ENCODE measurements at regions not wholly inside any gene's neighbourhood (a gene's known extent, or its start where the extent isn't known, plus 50 kb on each side); places are given as distances from the start of the nearest gene placed in this dataset.

DNA sequence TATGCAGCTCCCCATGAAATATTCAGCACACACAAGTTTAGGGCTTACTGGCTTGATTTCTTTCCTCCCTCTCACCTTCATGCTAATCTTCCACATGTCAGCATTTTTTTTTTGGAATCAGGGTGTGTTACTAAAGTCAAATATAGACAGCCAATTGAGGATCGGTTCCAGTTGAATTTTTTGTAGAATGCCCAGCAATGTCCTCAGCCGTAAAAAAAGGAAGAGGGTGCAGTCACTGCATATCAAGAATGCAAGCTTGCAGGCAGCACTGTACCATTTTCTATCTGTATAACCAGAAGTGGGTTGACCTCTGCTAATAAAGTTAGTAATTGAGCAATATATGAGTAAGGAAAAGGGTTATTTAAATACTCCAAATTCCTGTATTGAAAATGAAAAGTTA, 51.4 kb upstream of the CHMP2B start:
- Mint-ChIP-seq H3K27me3 (peaks cover 9% of the 10 kb centered on the region), H3K4me3 (no peak overlapping the region), H3K27ac (no peak overlapping the region), H3K4me1 (no peaks in the 10 kb centered on the region), H3K36me3 (ENCODE audit: low read depth) (no peaks in the 10 kb centered on the region)
- ATAC-seq = no peak
- DNase-seq = no peak
- H3K9me3 ChIP-seq (ENCODE audit: control insufficient read depth, low read length, poor library complexity, severe bottlenecking) = no peaks in the 10 kb centered on the region

DNA sequence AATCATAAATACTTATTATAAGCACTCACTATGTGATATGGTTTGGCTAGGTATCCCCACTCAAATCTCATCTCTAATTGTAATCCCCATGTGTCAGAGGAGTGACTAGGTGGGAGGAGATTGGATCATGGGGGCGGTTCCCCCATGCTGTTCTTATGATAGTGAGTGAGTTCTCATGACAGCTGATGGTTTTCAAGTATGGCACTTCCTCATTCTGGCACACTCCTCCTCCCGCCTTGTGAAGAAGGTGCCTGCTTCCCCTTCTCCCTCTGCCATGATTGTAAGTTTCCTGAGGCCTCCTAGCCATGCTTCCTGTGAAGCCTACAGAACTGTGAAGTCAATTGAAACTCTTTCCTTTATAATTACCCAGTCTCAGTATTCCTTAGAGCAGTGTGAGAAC, 53.3 kb upstream of the CHMP2B start:
- Mint-ChIP-seq H3K27me3 (peaks cover 2% of the 10 kb centered on the region), H3K4me1 (no peaks in the 10 kb centered on the region)
- no peak for DNase-seq

DNA sequence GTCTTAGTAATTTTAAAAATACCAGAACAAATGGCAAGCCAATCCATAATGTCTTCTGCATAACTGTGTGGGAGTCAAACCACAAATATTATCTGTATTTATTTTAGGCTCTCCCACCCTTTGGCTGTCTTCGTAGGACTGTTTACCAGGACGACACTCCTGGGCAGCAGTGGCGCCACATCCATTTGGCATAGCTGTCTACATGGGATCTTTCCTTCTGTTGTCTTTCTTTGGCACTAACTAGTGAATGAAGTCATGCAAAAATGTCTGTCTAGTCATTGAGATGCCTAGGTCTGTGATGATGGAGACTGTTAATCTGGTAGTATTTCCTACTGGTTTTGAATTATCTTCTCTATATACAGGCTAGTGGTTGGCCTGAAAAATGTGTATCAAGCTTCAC, 54.0 kb upstream of the CHMP2B start:
- no peak for ATAC-seq
- H3K27ac Mint-ChIP-seq = no peak overlapping the region
- peaks cover 5% of the 10 kb centered on the region for H3K27me3 Mint-ChIP-seq
- no peak for DNase-seq
- no peaks in the 10 kb centered on the region for H3K36me3 Mint-ChIP-seq (ENCODE audit: low read depth)
- peaks cover 3% of the 10 kb centered on the region for H3K4me1 Mint-ChIP-seq
- H3K9me3 ChIP-seq (ENCODE audit: control insufficient read depth, low read length, poor library complexity, severe bottlenecking) = no peaks in the 10 kb centered on the region
- H3K4me3 Mint-ChIP-seq = no peak overlapping the region

More for the DNA sequence above, 53.3 kb upstream of the CHMP2B start:
- no peak overlapping the region for H3K4me3 Mint-ChIP-seq
- no peaks in the 10 kb centered on the region for H3K9me3 ChIP-seq (ENCODE audit: control insufficient read depth, low read length, poor library complexity, severe bottlenecking)
- H3K27ac Mint-ChIP-seq = no peak overlapping the region
- no peaks in the 10 kb centered on the region for H3K36me3 Mint-ChIP-seq (ENCODE audit: low read depth)
- ATAC-seq = no peak

DNA sequence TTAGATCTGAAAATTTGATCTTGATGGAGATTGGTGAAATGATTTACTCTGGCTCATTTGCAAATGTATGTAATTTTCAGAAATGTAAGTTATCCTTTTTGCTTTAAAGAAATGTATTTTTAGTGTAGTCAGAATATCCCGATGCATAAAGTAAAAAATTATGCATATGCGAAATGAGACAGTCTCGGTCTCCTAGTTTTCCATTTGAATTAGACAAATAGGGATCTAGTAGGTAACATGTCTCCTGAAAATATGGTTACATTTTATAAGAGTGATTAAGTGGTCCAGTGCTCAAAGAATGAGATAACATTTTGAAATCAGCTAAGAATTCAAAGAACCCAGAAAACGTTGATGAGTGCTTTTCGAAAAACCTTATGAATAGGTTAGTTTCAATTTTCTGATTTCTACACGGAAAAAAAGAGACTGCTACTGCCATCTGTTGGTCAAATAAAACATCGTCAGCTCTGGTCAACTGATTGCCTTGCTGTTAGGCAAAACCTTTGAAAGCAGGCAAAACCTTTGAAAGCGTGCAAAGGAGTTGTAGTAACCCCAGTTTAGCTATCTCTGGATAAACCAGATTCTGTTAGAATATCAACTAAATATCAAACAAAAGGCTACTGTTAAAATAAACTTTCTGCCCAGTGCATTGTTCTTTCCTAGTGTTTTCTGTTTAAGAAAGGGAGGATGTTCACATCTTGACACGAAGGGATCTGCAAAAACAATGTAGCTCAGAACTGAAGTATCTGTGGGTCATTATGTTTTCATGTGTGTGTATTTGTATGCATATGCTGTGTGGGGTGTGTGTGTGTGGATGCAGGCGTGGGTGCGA, 59.3 kb upstream of the CHMP2B start:
- peaks cover 22% of the 10 kb centered on the region for H3K27me3 Mint-ChIP-seq
- H3K27ac Mint-ChIP-seq = no peak overlapping the region
- no peaks in the 10 kb centered on the region for H3K36me3 Mint-ChIP-seq (ENCODE audit: low read depth)
- peaks cover 3% of the 10 kb centered on the region for H3K4me1 Mint-ChIP-seq
- H3K4me3 Mint-ChIP-seq = no peak overlapping the region
- ATAC-seq (peak; percentile 57), DNase-seq (no peak)
- no peaks in the 10 kb centered on the region for H3K9me3 ChIP-seq (ENCODE audit: control insufficient read depth, low read length, poor library complexity, severe bottlenecking)

DNA sequence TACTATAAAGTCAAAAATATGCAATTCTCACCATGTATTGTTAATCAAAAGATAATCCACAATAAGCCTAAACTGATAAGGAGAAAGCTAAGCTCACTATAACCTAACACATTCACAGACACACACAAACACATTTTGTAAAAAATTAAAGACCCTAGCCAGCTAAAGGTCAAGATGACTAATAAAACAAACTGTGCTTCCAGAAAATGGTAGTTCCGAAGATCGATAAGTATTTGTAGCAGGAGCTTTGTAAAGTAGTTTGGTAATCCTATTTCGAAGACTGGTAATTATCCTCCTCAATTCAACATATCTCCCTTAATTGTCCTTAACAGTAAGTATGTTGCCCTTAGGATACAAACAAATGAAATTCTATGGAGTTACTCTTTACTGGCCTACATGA, 62.9 kb upstream of the CHMP2B start:
- no peaks in the 10 kb centered on the region for H3K9me3 ChIP-seq (ENCODE audit: control insufficient read depth, low read length, poor library complexity, severe bottlenecking)
- H3K4me1 Mint-ChIP-seq = peaks cover 3% of the 10 kb centered on the region
- no peak overlapping the region for H3K27ac Mint-ChIP-seq
- H3K27me3 Mint-ChIP-seq = peaks cover 22% of the 10 kb centered on the region
- no peaks in the 10 kb centered on the region for H3K36me3 Mint-ChIP-seq (ENCODE audit: low read depth)
- no peak overlapping the region for H3K4me3 Mint-ChIP-seq
- ATAC-seq = no peak
- DNase-seq = no peak

DNA sequence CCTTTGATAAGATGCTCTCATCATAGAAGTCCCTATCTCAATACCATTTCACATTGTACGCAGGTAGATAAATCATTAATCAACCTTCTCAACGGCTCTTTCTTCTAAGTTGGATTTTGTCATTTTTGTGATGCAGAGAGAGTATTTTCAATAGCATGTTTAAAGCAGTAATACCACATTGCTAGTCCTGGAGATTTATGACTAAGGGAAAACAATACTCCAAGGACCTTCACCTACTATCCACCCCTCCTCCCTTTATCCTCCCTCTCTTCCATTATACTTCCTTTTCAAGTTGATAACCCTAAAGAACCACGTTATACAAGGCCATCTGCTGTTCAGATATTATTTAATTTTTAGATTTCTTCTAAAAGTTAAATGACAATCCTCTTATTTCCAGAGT, 65.3 kb upstream of the CHMP2B start:
- DNase-seq (no peak), ATAC-seq (no peak)
- peaks cover 11% of the 10 kb centered on the region for H3K27me3 Mint-ChIP-seq

DNA sequence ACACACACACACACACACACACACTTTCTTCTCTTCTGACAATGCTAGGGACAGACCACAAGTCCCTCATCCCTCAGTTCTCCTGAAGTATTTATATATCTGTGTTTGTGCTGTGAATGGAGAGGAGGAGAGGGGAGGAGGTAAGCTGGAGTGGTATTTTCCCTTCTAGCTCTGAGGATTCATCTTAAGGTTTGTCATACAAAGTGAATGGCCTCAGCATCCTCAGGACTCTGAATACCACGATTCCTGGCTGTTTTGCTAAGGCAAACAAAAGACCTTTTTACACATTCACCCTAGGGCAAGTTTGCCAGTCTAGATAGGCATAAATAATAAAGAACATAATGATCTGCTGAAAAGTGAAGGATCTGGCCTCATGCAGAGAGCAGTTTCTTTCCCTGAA, 65.7 kb upstream of the CHMP2B start:
- no peaks in the 10 kb centered on the region for H3K9me3 ChIP-seq (ENCODE audit: control insufficient read depth, low read length, poor library complexity, severe bottlenecking)
- Mint-ChIP-seq H3K4me1 (no peaks in the 10 kb centered on the region), H3K27me3 (peaks cover 11% of the 10 kb centered on the region), H3K4me3 (no peak overlapping the region), H3K36me3 (ENCODE audit: low read depth) (no peaks in the 10 kb centered on the region), H3K27ac (no peak overlapping the region)
- no peak for DNase-seq
- ATAC-seq = no peak

More for the DNA sequence above, 65.3 kb upstream of the CHMP2B start:
- no peaks in the 10 kb centered on the region for H3K4me1 Mint-ChIP-seq
- H3K4me3 Mint-ChIP-seq = no peak overlapping the region
- no peaks in the 10 kb centered on the region for H3K36me3 Mint-ChIP-seq (ENCODE audit: low read depth)
- H3K27ac Mint-ChIP-seq = no peak overlapping the region
- H3K9me3 ChIP-seq (ENCODE audit: control insufficient read depth, low read length, poor library complexity, severe bottlenecking) = no peaks in the 10 kb centered on the region

DNA sequence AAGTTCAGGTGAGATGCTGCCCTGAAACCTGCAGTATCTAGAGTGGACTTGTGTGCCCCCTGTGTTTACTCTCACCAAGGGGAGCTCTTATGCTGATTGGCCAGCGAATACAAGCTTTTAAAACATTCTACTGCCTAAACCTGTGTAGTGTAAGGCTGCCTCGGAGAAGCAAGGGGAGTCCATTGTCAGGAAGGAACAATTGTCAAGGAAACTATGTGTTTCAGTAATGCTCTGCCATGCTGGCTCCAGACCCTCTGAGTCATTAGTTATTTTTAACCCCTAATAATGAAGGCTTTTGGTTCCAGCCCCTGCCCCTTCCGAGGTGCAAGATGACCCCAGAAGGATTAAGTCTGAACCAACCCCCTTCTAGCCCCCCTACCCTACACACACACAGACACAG, 66.1 kb upstream of the CHMP2B start:
- no peak overlapping the region for H3K27ac Mint-ChIP-seq
- no peaks in the 10 kb centered on the region for H3K36me3 Mint-ChIP-seq (ENCODE audit: low read depth)
- no peak for ATAC-seq
- no peaks in the 10 kb centered on the region for H3K4me1 Mint-ChIP-seq
- DNase-seq = no peak
- H3K9me3 ChIP-seq (ENCODE audit: control insufficient read depth, low read length, poor library complexity, severe bottlenecking) = no peaks in the 10 kb centered on the region
- no peak overlapping the region for H3K4me3 Mint-ChIP-seq
- H3K27me3 Mint-ChIP-seq = peaks cover 9% of the 10 kb centered on the region

DNA sequence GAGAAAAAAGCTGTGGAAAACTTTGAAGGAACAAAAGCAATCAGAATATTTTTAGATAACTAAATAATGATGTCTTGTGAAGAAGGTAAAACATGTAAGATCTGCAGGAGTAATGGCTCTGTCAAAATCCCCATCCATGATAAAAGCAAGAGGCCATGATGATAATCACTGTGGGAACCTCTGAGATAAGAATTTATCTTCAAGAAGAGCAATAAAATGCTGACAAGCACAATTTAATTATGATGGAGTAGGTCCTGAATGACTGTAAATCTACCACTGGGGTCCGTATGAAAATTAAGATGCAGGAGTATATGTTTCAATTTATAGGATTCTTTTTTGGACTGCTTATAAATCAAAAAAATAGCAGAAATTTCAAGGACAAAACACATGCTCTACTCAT, 68.3 kb upstream of the CHMP2B start:
- no peak for ATAC-seq
- H3K27ac Mint-ChIP-seq = no peak overlapping the region
- no peak for DNase-seq
- peaks cover 11% of the 10 kb centered on the region for H3K27me3 Mint-ChIP-seq
- no peaks in the 10 kb centered on the region for H3K9me3 ChIP-seq (ENCODE audit: control insufficient read depth, low read length, poor library complexity, severe bottlenecking)
- H3K4me3 Mint-ChIP-seq = no peak overlapping the region
- H3K4me1 Mint-ChIP-seq = no peaks in the 10 kb centered on the region
- H3K36me3 Mint-ChIP-seq (ENCODE audit: low read depth) = no peaks in the 10 kb centered on the region

DNA sequence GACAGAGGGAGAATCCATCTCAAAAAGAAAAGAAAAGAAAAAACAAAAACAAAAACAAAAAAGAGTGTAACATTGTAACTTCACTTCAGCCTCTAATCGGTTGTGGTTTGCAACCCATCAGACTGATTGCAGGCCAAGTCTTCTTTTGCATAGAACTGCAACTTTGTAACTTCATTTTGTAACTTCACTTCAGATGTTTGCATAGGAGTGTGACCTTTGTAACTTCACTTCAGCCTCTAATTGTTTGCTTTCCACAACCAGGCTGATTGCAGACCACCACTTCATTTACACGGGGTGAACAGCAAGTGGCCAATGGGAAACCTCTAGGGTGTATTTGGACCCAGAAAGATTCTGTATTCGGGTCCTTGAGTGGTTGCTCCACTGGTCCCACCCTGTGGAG, 79.1 kb upstream of the CHMP2B start:
- H3K27me3 Mint-ChIP-seq = peaks cover 5% of the 10 kb centered on the region
- no peak overlapping the region for H3K27ac Mint-ChIP-seq
- H3K36me3 Mint-ChIP-seq (ENCODE audit: low read depth) = no peaks in the 10 kb centered on the region
- H3K4me3 Mint-ChIP-seq = no peak overlapping the region
- ATAC-seq = no peak
- DNase-seq = no peak
- no peaks in the 10 kb centered on the region for H3K9me3 ChIP-seq (ENCODE audit: control insufficient read depth, low read length, poor library complexity, severe bottlenecking)
- H3K4me1 Mint-ChIP-seq = no peaks in the 10 kb centered on the region

DNA sequence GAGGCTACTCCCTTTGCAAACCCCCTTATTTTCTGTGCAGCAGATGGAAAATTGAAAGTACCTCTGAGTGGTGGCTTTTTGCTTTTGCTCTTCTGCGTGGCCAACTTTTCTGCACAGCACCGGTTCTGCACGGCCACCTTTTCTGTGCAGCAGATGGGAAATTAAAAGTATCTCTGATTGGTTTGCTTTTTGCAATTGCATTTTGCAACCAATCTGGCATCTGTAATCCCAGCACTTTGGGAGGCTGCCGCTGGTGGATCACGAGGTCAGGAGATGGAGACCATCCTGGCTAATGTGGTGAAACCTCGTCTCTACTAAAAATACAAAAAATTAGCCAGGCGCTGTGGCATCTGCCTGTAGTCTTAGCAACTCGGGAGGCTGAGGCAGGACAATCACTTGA, 79.5 kb upstream of the CHMP2B start:
- no peak for ATAC-seq
- H3K9me3 ChIP-seq (ENCODE audit: control insufficient read depth, low read length, poor library complexity, severe bottlenecking) = no peaks in the 10 kb centered on the region
- Mint-ChIP-seq H3K27me3 (peaks cover 5% of the 10 kb centered on the region), H3K27ac (no peak overlapping the region), H3K4me1 (no peaks in the 10 kb centered on the region), H3K4me3 (no peak overlapping the region), H3K36me3 (ENCODE audit: low read depth) (no peaks in the 10 kb centered on the region)
- no peak for DNase-seq

DNA sequence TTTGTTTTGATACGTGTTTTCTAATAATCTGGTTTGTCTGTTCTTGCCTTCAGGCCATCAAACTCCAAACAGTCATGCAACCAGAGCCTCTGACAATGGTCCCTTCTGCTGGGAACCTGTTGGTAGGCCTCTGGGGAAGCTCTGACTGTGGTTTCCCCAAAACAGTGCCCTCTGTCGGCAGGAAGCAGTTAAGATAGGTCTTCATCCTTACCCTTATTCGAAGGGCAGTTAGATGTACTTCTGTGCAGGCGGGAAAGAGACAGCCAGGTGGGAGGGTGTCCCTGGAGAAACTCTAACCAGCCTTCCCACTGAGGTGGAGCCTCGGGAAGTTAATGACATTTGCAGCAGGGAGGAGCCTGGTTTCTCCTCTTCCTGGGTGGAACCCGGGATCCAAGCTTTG, 81.6 kb upstream of the CHMP2B start:
- H3K27ac Mint-ChIP-seq = no peak overlapping the region
- no peaks in the 10 kb centered on the region for H3K4me1 Mint-ChIP-seq
- no peak for DNase-seq
- no peak overlapping the region for H3K4me3 Mint-ChIP-seq
- H3K27me3 Mint-ChIP-seq = no peaks in the 10 kb centered on the region
- no peak for ATAC-seq
- no peaks in the 10 kb centered on the region for H3K9me3 ChIP-seq (ENCODE audit: control insufficient read depth, low read length, poor library complexity, severe bottlenecking)
- no peaks in the 10 kb centered on the region for H3K36me3 Mint-ChIP-seq (ENCODE audit: low read depth)

DNA sequence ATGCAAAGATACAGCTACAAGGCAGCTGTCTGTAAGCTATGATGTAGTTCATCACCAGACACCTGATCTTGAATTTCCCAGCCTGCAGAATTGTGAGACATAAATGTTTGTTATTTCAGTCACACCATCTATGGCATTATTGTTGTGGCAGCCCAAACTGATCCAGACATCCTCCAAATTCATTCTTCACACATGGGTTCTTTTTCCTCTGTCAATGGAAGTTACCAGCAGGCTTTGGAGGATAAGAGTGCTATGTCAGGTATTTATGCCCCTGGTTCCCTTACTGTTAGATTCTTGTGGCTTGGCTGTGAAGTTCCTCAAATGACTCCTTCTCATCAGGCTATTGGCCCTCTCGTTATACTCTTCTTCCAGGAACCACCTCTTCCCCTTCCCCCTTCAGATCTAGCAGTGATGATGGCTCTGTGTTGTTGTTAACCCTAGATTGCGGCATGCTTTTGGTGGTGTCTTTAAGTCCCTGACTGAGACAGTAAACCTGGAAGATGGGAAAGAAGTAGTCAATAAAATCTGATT, 91.0 kb upstream of the CHMP2B start:
- no peaks in the 10 kb centered on the region for H3K9me3 ChIP-seq (ENCODE audit: control insufficient read depth, low read length, poor library complexity, severe bottlenecking)
- DNase-seq = no peak
- H3K4me3 Mint-ChIP-seq = no peak overlapping the region
- no peaks in the 10 kb centered on the region for H3K36me3 Mint-ChIP-seq (ENCODE audit: low read depth)
- no peak for ATAC-seq
- H3K27ac Mint-ChIP-seq = no peak overlapping the region
- H3K27me3 Mint-ChIP-seq = no peaks in the 10 kb centered on the region
- no peaks in the 10 kb centered on the region for H3K4me1 Mint-ChIP-seq

DNA sequence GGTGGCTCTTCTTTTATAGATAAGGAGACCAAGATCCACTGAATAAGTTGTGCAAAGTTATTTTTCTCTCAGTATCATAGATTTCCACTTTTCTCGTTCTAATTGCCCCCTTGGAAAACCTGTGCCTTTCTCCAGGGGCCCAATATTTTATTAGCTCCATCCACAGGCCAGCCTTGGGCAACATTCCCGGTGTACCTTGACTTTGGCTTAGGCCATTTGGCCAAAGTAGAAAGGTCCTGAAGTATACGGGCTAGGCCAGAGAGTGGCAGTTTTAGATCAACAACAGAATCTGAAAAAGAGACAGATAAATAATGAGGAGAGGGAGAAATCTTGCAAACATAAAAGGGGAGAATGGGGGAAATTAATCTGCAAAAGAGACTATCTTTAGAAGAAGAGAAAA, 91.7 kb upstream of the CHMP2B start:
- H3K9me3 ChIP-seq (ENCODE audit: control insufficient read depth, low read length, poor library complexity, severe bottlenecking) = no peaks in the 10 kb centered on the region
- no peak overlapping the region for H3K27ac Mint-ChIP-seq
- H3K27me3 Mint-ChIP-seq = no peaks in the 10 kb centered on the region
- DNase-seq = no peak
- H3K4me1 Mint-ChIP-seq = no peaks in the 10 kb centered on the region
- H3K4me3 Mint-ChIP-seq = no peak overlapping the region
- H3K36me3 Mint-ChIP-seq (ENCODE audit: low read depth) = no peaks in the 10 kb centered on the region
- ATAC-seq = no peak
